Peyer's patch (tissue), 4 donors: ENCODE measurements at regions not wholly inside any gene's neighbourhood (a gene's known extent, or its start where the extent isn't known, plus 50 kb on each side); places are given as distances from the start of the nearest gene placed in this dataset.

Source experiments
- DNase-seq, 3 donors: peaks; one replicate each; pipeline ENCODE4 v3.0.0-alpha.2; 2017 to 2019
- H3K27ac ChIP-seq, 4 donors: fragments of 200-600 bp; sonication (generic); one replicate each; pipeline ENCODE4 v1.5.1; 2016 to 2019
- H3K27me3 ChIP-seq, 2 donors: fragments of 200-600 bp; sonication (generic); one replicate each; pipeline ENCODE4 v1.5.1; 2019
- H3K36me3 ChIP-seq, 3 donors: fragments of 200-600 bp; sonication (generic); one replicate each; pipeline ENCODE4 v1.5.1; 2016 to 2019
- H3K4me1 ChIP-seq, 4 donors: fragments of 200-600 bp; sonication (generic); one replicate each; pipeline ENCODE4 v1.5.1; 2016 to 2019
- H3K4me3 ChIP-seq, 4 donors: fragments of 200-600 bp; sonication (generic); 1 replicate in 3 of 4; 2 replicates in 1 of 4; pipeline ENCODE4 v1.5.1; 2016 to 2019; ENCODE audit warnings: mild to moderate bottlenecking in 1 of 4
- H3K9me3 ChIP-seq, 4 donors: fragments of 200-600 bp; sonication (generic); one replicate each; pipeline ENCODE4 v1.5.1; 2016 to 2019; ENCODE audit warnings: mild to moderate bottlenecking in 1 of 4
- CTCF ChIP-seq, 6 experiments: fragments of 450-650 bp in 4 of 6; fragments of 200-600 bp in 2 of 6; sonication (generic) in 1 of 6; IDR thresholded peaks; one replicate each; pipeline ENCODE4 v1.5.1; 2017 to 2019; ENCODE audit warnings: antibody characterized with exemption in 6 of 6, mild to moderate bottlenecking in 3 of 6, moderate library complexity in 1 of 6
- POLR2A ChIP-seq, 2 donors: fragments of 450-650 bp; IDR thresholded peaks; one replicate each; pipeline ENCODE4 v1.5.1; 2017; ENCODE audit warnings: antibody characterized with exemption in 2 of 2, mild to moderate bottlenecking in 2 of 2, moderate library complexity in 2 of 2

- Histone ChIP-seq H3K9me3 (no peaks in the 10 kb centered on the region), H3K4me3 (no peak overlapping the region), H3K36me3 (no peaks in the 10 kb centered on the region), H3K27me3 (no peaks in the 10 kb centered on the region), H3K27ac (no peak overlapping the region), H3K4me1 (no peaks in the 10 kb centered on the region)
- no peak for DNase-seq
- no peak for TF ChIP-seq POLR2A (IDR thresholded peaks at IDR 0.05)
- no peak for TF ChIP-seq CTCF (IDR thresholded peaks at IDR 0.05)
These were observed 664.2 kb downstream of the SORCS1 start for GRCh38 chr10:106500041-106500924.

GRCh38 chr10:106499448-106499847 is 665.1 kb downstream of the SORCS1 start:
- DNase-seq, result no peak
- H3K9me3 ChIP-seq, result no peaks in the 10 kb centered on the region
- H3K36me3 ChIP-seq, result no peaks in the 10 kb centered on the region
- no peak overlapping the region for H3K27ac ChIP-seq
- TF ChIP-seq CTCF (IDR thresholded peaks at IDR 0.05) (no peak), POLR2A (IDR thresholded peaks at IDR 0.05) (no peak)
- H3K4me3 ChIP-seq, result no peak overlapping the region
- no peaks in the 10 kb centered on the region for H3K4me1 ChIP-seq
- H3K27me3 ChIP-seq, result no peaks in the 10 kb centered on the region

DNA sequence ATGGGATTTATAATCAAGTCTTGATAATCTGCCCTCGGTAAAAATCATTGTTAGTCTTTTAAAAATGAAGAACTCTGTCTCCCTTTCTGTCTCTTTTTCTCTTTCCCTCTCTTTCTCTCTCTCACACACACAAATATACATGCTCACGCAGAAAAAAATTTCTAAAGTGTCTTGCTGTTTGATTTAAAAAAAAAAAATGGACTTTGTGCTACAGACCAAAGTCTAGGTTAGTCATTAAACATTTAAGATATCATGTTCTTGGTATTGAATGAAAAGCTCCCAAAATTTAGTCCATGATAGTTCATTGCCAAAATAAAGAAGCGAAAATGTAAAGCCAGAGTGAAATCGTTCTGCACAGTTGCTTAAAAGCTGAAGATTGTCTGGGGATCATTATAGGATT is 665.8 kb downstream of the SORCS1 start:
- H3K4me3 ChIP-seq, result no peak overlapping the region
- no peak for DNase-seq
- no peaks in the 10 kb centered on the region for H3K36me3 ChIP-seq
- no peaks in the 10 kb centered on the region for H3K27me3 ChIP-seq
- H3K4me1 ChIP-seq, result no peaks in the 10 kb centered on the region
- no peak overlapping the region for H3K27ac ChIP-seq
- TF ChIP-seq CTCF (IDR thresholded peaks at IDR 0.05) (no peak), POLR2A (IDR thresholded peaks at IDR 0.05) (no peak)
- no peaks in the 10 kb centered on the region for H3K9me3 ChIP-seq

- DNase-seq, result no peak
- H3K36me3 ChIP-seq, result no peaks in the 10 kb centered on the region
- H3K9me3 ChIP-seq, result no peaks in the 10 kb centered on the region
- H3K27ac ChIP-seq, result no peak overlapping the region
- H3K4me3 ChIP-seq, result no peak overlapping the region
- H3K4me1 ChIP-seq, result no peaks in the 10 kb centered on the region
- TF ChIP-seq CTCF (IDR thresholded peaks at IDR 0.05) (no peak), POLR2A (IDR thresholded peaks at IDR 0.05) (no peak)
- no peaks in the 10 kb centered on the region for H3K27me3 ChIP-seq
These were observed 668.6 kb downstream of the SORCS1 start for GRCh38 chr10:106495931-106496330.

DNA sequence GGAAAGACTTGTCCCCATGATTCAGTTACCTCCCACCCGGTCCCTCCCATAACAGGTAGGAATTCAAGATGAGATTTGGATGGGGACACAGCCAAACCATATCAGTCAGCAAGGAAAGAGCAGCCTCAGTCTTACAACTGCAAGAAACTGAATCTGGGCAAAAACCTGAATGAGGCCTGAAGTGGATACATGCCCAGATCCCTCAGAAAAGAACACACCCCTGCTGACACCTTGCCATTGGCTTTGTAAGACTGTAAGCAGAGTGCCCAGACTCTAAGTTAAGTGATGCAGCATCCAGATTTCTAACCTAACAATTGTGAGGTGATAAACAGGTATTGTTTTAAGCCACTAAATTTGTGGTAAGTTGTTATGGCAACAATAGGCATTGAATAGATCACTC is 670.8 kb downstream of the SORCS1 start:
- no peak for TF ChIP-seq POLR2A (IDR thresholded peaks at IDR 0.05)
- TF ChIP-seq CTCF (IDR thresholded peaks at IDR 0.05), result no peak
- H3K27me3 ChIP-seq, result no peaks in the 10 kb centered on the region
- no peak for DNase-seq
- H3K4me1 ChIP-seq, result no peaks in the 10 kb centered on the region
- no peak overlapping the region for H3K4me3 ChIP-seq
- H3K27ac ChIP-seq, result no peak overlapping the region
- no peaks in the 10 kb centered on the region for H3K36me3 ChIP-seq
- H3K9me3 ChIP-seq, result no peaks in the 10 kb centered on the region
